K562 (cell line): ENCODE measurements at regions not wholly inside any gene's neighbourhood (a gene's known extent, or its start where the extent isn't known, plus 50 kb on each side); places are given as distances from the start of the nearest gene placed in this dataset.

Source experiments
- ATAC-seq: fragments of 200-7000 bp; cut with Tn5 transposase; 3 replicates; pipeline ENCODE4 v1.9.1; 2020; ENCODE audit warnings: moderate library complexity
- BruUV-seq: library from RNA; stranded (reverse); fragments of 400-500 nt; replicated peaks from 2 replicates; lab custom pipeline; 2021; lab: Mats Ljungman, UMichigan
- CTCF ChIA-PET: fragments of 300-600 bp; formaldehyde crosslinking; extraction: SDS; loops from one replicate; lab custom pipeline; 2021; ENCODE audit warnings: low intra/inter-chr PET ratio; lab: Yijun Ruan, JAX
- POLR2A ChIA-PET: fragments of 300-600, 350-650 bp; sonication (Branson Sonifier 250); formaldehyde crosslinking; extraction: SDS; loops from one replicate; lab custom pipeline; 2021; ENCODE audit warnings: antibody characterized with exemption, inconsistent platforms; lab: Yijun Ruan, JAX
- DNase-seq, 4 experiments: peaks; one replicate each; pipeline versions ENCODE4 v3.0.0 to v3.0.0-alpha.2; 2011 to 2018; ENCODE audit warnings: low spot score in 3 of 4, mixed read lengths in 3 of 4; ENCODE audit errors: extremely low read depth in 1 of 4
- FAIRE-seq: peaks from 2 replicates; lab custom pipeline; 2011; peaks lifted over from hg19 to GRCh38; lab: Jason Lieb, UNC
- H2AFZ ChIP-seq: 2 replicates; pipeline ENCODE4 v1.6.0; 2011; ENCODE audit warnings: low read depth, low read length, control low read depth, inconsistent platforms
- H3K27ac ChIP-seq: fragments of 200-600 bp; 3 replicates; pipeline ENCODE4 v1.8.0; 2011; ENCODE audit warnings: low read depth, mild to moderate bottlenecking, control low read depth, inconsistent platforms, low read length, moderate library complexity, mixed read lengths; ENCODE audit errors: extremely low read depth
- H3K27me3 ChIP-seq, 2 experiments: fragments of 300-600 bp in 1 of 2; 2 replicates in 1 of 2; 3 replicates in 1 of 2; pipeline versions ENCODE4 v1.6.0 to v1.8.0; 2011; ENCODE audit warnings: inconsistent platforms in 2 of 2, low read length in 2 of 2, mild to moderate bottlenecking in 1 of 2, mixed read lengths in 1 of 2, moderate library complexity in 1 of 2; ENCODE audit not compliant: control insufficient read depth in 2 of 2, insufficient read depth in 2 of 2
- H3K36me3 ChIP-seq: fragments of 300-600 bp; 3 replicates; pipeline ENCODE4 v1.8.0; 2011; ENCODE audit warnings: mild to moderate bottlenecking, low read length, inconsistent platforms; ENCODE audit not compliant: control insufficient read depth, insufficient read depth
- H3K4me1 ChIP-seq, 2 experiments: fragments of 200-600 bp in 1 of 2; replicated peaks in 1 of 2; 2 replicates in 1 of 2; 3 replicates in 1 of 2; pipeline versions ENCODE4 v1.5.1 to v1.8.0; 2011; ENCODE audit warnings: inconsistent platforms in 2 of 2, low read length in 2 of 2, mild to moderate bottlenecking in 1 of 2, mixed read lengths in 1 of 2, moderate library complexity in 1 of 2; ENCODE audit not compliant: control insufficient read depth in 2 of 2, insufficient read depth in 2 of 2
- H3K4me2 ChIP-seq: 2 replicates; pipeline ENCODE4 v1.6.1; 2011; ENCODE audit warnings: low read length, control low read depth, inconsistent platforms, mixed read lengths; ENCODE audit not compliant: insufficient read depth
- H3K4me3 ChIP-seq: fragments of 200-600 bp; sonication (generic), shearing (Covaris generic); 2 replicates; pipeline ENCODE4 v1.5.1; 2016; ENCODE audit warnings: control low read depth, inconsistent platforms
- H3K79me2 ChIP-seq: fragments of 200-600 bp; 3 replicates; pipeline ENCODE4 v1.8.0; 2011; ENCODE audit warnings: low read length, inconsistent platforms; ENCODE audit not compliant: control insufficient read depth, insufficient read depth
- H3K9ac ChIP-seq, 2 experiments: 2 replicates each; pipeline versions ENCODE4 v1.6.0 to v1.6.1; 2011; ENCODE audit warnings: low read depth in 2 of 2, low read length in 2 of 2, control low read depth in 1 of 2, inconsistent platforms in 1 of 2, mild to moderate bottlenecking in 1 of 2, mixed read lengths in 1 of 2; ENCODE audit not compliant: insufficient read depth in 1 of 2
- H3K9me1 ChIP-seq: one replicate; pipeline ENCODE4 v1.6.0; 2011; ENCODE audit warnings: inconsistent platforms, mild to moderate bottlenecking, low read length, moderate library complexity; ENCODE audit not compliant: control insufficient read depth, insufficient read depth
- H3K9me3 ChIP-seq: replicated peaks from 2 replicates; pipeline ENCODE4 v1.5.1; 2011; ENCODE audit warnings: low read depth, low read length, inconsistent platforms; ENCODE audit not compliant: control insufficient read depth, insufficient read depth
- H4K20me1 ChIP-seq: replicated peaks from 2 replicates; pipeline ENCODE4 v1.6.1; 2011; ENCODE audit warnings: low read length, inconsistent platforms, mixed read lengths; ENCODE audit not compliant: control insufficient read depth, insufficient read depth
- ARID1B ChIP-seq: fragments of 450-650 bp; IDR thresholded peaks from 2 replicates; pipeline ENCODE4 v1.6.1; 2016; ENCODE audit warnings: antibody characterized with exemption, mild to moderate bottlenecking, inconsistent platforms
- C11orf30 ChIP-seq: fragments of 450-650 bp; IDR thresholded peaks from 2 replicates; pipeline ENCODE4 v1.6.1; 2016; ENCODE audit warnings: low read depth, mild to moderate bottlenecking
- CHD7 ChIP-seq: fragments of 200-600 bp; sonication (generic); IDR thresholded peaks from one replicate; pipeline ENCODE4 v1.6.1; 2012; ENCODE audit warnings: mild to moderate bottlenecking, low read depth, low read length, inconsistent platforms
- KDM4B ChIP-seq, 2 experiments: fragments of 450-650 bp in 1 of 2; sonication (generic) in 1 of 2; IDR thresholded peaks; 2 replicates each; pipeline ENCODE4 v1.6.1; 2016 to 2017; ENCODE audit warnings: borderline replicate concordance in 2 of 2, antibody characterized with exemption in 1 of 2, low read depth in 1 of 2, mild to moderate bottlenecking in 1 of 2
- MEIS2 ChIP-seq: fragments of 450-650 bp; IDR thresholded peaks from 2 replicates; pipeline ENCODE4 v1.6.1; 2014; ENCODE audit warnings: mild to moderate bottlenecking; ENCODE audit not compliant: partially characterized antibody
- NFIX ChIP-seq: fragments of 250-450 bp; sonication (Bioruptor Pico); IDR thresholded peaks from 2 replicates; pipeline ENCODE4 v1.4.0; 2020; ENCODE audit warnings: low read depth, mild to moderate bottlenecking, moderate library complexity
- RBM22 ChIP-seq: fragments of 200-400 bp; formaldehyde crosslinking; IDR thresholded peaks from 2 replicates; pipeline ENCODE4 v1.6.1; 2018; ENCODE audit warnings: low read length, low read depth; ENCODE audit not compliant: poor library complexity, severe bottlenecking
- RUNX1 ChIP-seq: sonication (generic); IDR thresholded peaks from 2 replicates; pipeline ENCODE4 v1.6.1; 2016; ENCODE audit warnings: antibody characterized with exemption, low read depth
- SLC30A9 ChIP-seq: fragments of 250-450 bp; sonication (Bioruptor Pico); IDR thresholded peaks from 2 replicates; pipeline ENCODE4 v1.8.0; 2022; ENCODE audit warnings: mild to moderate bottlenecking, moderate library complexity
- TCF7 ChIP-seq: sonication (generic); IDR thresholded peaks from 2 replicates; pipeline ENCODE4 v1.6.1; 2016; ENCODE audit warnings: antibody characterized with exemption, borderline replicate concordance
- ZNF224 ChIP-seq: sonication (generic); formaldehyde crosslinking; IDR thresholded peaks from 2 replicates; pipeline ENCODE4 v1.8.0; 2022; ENCODE audit warnings: mild to moderate bottlenecking, missing genetic modification reagents
- ZNF75A ChIP-seq: fragments of 450-650 bp; formaldehyde crosslinking; IDR thresholded peaks from 2 replicates; pipeline ENCODE4 v1.4.0; 2020; ENCODE audit warnings: mild to moderate bottlenecking
- WGBS: fragments of 100-300 bp; shearing (Covaris generic); methylation state at CpG from one replicate; pipeline ENCODE4 v1.1.6; 2016; ENCODE audit warnings: low coverage, mixed read lengths; ENCODE audit not compliant: insufficient coverage; ENCODE audit errors: missing lambda C conversion rate; 5-methylcytosine and 5-hydroxymethylcytosine counted together
- in situ Hi-C: fragments of 300-500 bp; cut with MboI; formaldehyde crosslinking; loops from 4 replicates; pipeline ENCODE4 v1.15.0; 2018; ENCODE audit warnings: inconsistent platforms, mixed read lengths
- intact Hi-C: fragments of 100-400 bp; cut with micrococcal nuclease; formaldehyde crosslinking; loops from 2 replicates; pipeline ENCODE4 v1.14.2; 2022
- TF ChIP-seq, protein P1 (sequence below): fragments of 450-650 bp; formaldehyde crosslinking; IDR thresholded peaks from 2 replicates; pipeline ENCODE4 v1.4.0; 2020; ENCODE audit warnings: mild to moderate bottlenecking

GRCh38 chr10:130477360-130477759 is 341.2 kb downstream of the GLRX3 start:
- H3K36me3 ChIP-seq, result no peaks in the 10 kb centered on the region
- no peak overlapping the region for H3K27ac ChIP-seq
- in situ Hi-C loops (no loop called here), intact Hi-C loops (no loop called here)
- H3K9me1 ChIP-seq, result no peaks in the 10 kb centered on the region
- H3K4me1 ChIP-seq, result no peaks in the 10 kb centered on the region
- H3K79me2 ChIP-seq, result no peaks in the 10 kb centered on the region
- H3K27me3 ChIP-seq, result peaks cover 8 to 26% of the 10 kb centered on the region in 2 experiments; a peak in 4 of 5 replicates
- no peaks in the 10 kb centered on the region for H4K20me1 ChIP-seq
- no peak overlapping the region for H3K4me3 ChIP-seq
- no peak overlapping the region for H2AFZ ChIP-seq
- no peak overlapping the region for H3K9ac ChIP-seq
- POLR2A ChIA-PET, result no interaction called here
- no peak for FAIRE-seq
- no peak overlapping the region for H3K4me2 ChIP-seq
- no TSS peak for BruUV-seq
- CTCF ChIA-PET, result no interaction called here
- no peaks in the 10 kb centered on the region for H3K9me3 ChIP-seq
- DNase-seq, result no peak
- no peak for ATAC-seq
- WGBS, result 0% methylated on average over 2 of the region's 5 CpGs
- no peak for TF ChIP-seq SLC30A9 (CRISPR knock-in tag)
- TF ChIP-seq TCF7, result no peak
- no peak for TF ChIP-seq MEIS2
- no peak for TF ChIP-seq RUNX1
- TF ChIP-seq ZNF75A (CRISPR knock-in tag), result no peak
- TF ChIP-seq CHD7, result no peak
- TF ChIP-seq, protein P1, sequence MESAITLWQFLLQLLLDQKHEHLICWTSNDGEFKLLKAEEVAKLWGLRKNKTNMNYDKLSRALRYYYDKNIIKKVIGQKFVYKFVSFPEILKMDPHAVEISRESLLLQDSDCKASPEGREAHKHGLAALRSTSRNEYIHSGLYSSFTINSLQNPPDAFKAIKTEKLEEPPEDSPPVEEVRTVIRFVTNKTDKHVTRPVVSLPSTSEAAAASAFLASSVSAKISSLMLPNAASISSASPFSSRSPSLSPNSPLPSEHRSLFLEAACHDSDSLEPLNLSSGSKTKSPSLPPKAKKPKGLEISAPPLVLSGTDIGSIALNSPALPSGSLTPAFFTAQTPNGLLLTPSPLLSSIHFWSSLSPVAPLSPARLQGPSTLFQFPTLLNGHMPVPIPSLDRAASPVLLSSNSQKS, result no peak
- TF ChIP-seq ZNF224 (CRISPR knock-in tag), result no peak
- TF ChIP-seq RBM22, result no peak
- TF ChIP-seq ARID1B, result no peak
- no peak for TF ChIP-seq NFIX
- no peak for TF ChIP-seq KDM4B (IDR thresholded peaks at IDR 0.05; ENCODE audit: borderline replicate concordance in 2 of 2, low read depth in 1 of 2)
- no peak for TF ChIP-seq C11orf30
